T-helper 2 cell treated with Interferon-gamma antibody and Interleukin-4, amounts not matched to agents 5 μg/mL and 100 μg/mL, for 36 hours (primary cell): ENCODE measurements at regions not wholly inside any gene's neighbourhood (a gene's known extent, or its start where the extent isn't known, plus 50 kb on each side); places are given as distances from the start of the nearest gene placed in this dataset.

ENCODE experiments used
- DNase-seq: peaks from one replicate; pipeline ENCODE4 v3.0.0; 2021; ENCODE audit warnings: low spot score
- H3K27ac Mint-ChIP-seq: one replicate; pipeline ENCODE4 v1.8.0; 2021; ENCODE audit warnings: mild to moderate bottlenecking, mixed read lengths
- H3K27me3 Mint-ChIP-seq: one replicate; pipeline ENCODE4 v1.8.0; 2021; ENCODE audit warnings: low read depth, mixed read lengths
- H3K36me3 Mint-ChIP-seq: one replicate; pipeline ENCODE4 v1.8.0; 2021; ENCODE audit warnings: low read depth, mixed read lengths
- H3K4me1 Mint-ChIP-seq: one replicate; pipeline ENCODE4 v1.8.0; 2021; ENCODE audit warnings: low read depth, mixed read lengths
- H3K4me3 Mint-ChIP-seq: one replicate; pipeline ENCODE4 v1.8.0; 2022; ENCODE audit warnings: mild to moderate bottlenecking, moderate library complexity, mixed read lengths
- H3K9me3 Mint-ChIP-seq: one replicate; pipeline ENCODE4 v1.8.0; 2021; ENCODE audit warnings: mixed read lengths

DNA sequence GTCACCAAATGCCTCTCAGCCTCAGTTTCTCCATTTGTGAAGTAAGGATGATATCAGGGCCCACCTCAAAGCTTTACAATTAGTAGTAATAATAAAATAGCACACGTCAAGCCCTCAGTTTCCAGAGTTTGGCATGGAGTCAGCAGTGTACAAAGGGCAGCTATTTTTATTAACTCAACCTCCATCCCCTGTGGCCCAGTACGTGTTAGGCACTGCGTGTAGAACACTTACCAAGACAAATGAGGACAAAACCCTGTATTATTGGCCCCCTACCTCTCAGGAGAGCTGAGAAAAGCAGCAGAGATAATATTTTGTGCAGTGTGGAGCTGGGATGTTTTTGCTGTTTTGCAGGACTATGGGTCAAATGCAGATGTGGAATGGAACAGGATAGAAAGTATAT is 280.8 kb downstream of the C12orf75 start:
- Mint-ChIP-seq H3K4me3 (no peak overlapping the region), H3K9me3 (no peaks in the 10 kb centered on the region), H3K4me1 (no peaks in the 10 kb centered on the region), H3K27me3 (peaks cover 2% of the 10 kb centered on the region), H3K27ac (no peak overlapping the region), H3K36me3 (no peaks in the 10 kb centered on the region)
- DNase-seq: no peak

DNA sequence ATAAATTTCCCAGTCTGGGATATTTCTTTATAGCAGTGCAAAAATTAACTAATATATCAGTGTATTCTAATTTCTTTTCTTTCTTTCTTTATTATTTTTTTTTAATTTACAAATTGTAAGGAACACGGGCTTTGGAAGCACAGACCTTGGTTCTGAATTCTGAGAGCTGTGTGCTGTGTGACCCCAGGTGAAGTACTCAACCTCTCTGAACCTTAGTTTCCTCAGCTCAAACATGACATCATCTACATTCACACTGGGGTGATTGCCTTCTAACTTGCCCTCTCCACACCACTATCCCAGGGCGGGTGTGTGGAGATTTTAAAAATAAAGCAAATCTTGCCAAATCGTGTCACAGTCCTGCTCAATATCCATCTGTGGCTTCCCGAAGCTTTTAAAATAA is 282.8 kb downstream of the C12orf75 start:
- H3K36me3 Mint-ChIP-seq: no peaks in the 10 kb centered on the region
- H3K27me3 Mint-ChIP-seq: peaks cover 2% of the 10 kb centered on the region
- no peak for DNase-seq
- H3K9me3 Mint-ChIP-seq: no peaks in the 10 kb centered on the region
- H3K4me1 Mint-ChIP-seq: no peaks in the 10 kb centered on the region
- H3K27ac Mint-ChIP-seq: no peak overlapping the region
- no peak overlapping the region for H3K4me3 Mint-ChIP-seq

DNA sequence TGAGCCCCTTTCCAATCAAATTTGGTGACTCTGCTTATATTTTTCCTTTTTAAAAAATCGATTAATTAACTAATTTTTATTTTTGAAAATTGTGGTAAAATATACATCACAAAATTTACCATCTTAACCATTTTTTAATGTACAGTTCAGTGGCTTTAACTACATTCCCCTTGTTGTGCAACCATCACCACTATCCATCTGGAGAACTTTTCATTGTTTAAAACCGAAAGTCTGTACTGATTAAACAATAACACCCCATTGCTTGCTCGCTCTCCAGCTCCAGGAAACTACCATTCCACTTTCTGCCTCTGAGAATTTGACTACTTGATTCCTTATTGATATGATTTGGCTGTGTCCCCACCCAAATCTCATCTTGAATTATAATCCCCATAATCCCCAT is 283.4 kb downstream of the C12orf75 start:
- H3K27ac Mint-ChIP-seq: no peak overlapping the region
- H3K36me3 Mint-ChIP-seq: no peaks in the 10 kb centered on the region

DNA sequence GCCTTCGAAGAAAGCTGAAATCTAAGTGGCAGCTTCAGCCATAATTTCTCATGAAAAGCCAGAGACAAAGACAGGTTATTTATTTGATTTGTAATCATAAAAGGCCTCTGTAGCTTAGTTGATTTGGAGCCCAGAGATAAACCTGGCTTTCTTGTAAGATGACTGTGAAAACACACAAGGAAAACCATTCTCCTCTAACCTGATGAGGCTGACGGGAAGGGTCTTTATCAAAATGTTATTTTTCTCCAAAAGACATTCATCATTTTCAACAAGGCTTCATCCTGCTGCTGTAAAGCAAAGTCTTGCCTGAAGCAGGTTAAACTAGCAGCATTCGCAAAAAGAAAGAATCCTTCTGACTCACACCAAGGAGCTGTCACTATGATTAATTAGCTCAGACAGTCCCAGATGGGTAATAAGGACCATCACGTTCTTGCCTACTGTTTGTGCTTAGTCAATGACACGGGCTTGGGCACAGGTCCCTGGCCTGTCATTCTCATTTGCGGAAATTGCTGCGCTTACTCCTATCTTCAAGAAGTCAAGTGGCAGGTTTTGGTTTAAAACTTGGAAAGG is 286.6 kb downstream of the C12orf75 start:
- Mint-ChIP-seq H3K27ac (no peak overlapping the region), H3K9me3 (no peaks in the 10 kb centered on the region)
- no peak for DNase-seq

More for the DNA sequence above, 283.4 kb downstream of the C12orf75 start:
- Mint-ChIP-seq H3K9me3 (no peaks in the 10 kb centered on the region), H3K4me1 (no peaks in the 10 kb centered on the region), H3K27me3 (peaks cover 2% of the 10 kb centered on the region), H3K4me3 (no peak overlapping the region)
- no peak for DNase-seq

DNA sequence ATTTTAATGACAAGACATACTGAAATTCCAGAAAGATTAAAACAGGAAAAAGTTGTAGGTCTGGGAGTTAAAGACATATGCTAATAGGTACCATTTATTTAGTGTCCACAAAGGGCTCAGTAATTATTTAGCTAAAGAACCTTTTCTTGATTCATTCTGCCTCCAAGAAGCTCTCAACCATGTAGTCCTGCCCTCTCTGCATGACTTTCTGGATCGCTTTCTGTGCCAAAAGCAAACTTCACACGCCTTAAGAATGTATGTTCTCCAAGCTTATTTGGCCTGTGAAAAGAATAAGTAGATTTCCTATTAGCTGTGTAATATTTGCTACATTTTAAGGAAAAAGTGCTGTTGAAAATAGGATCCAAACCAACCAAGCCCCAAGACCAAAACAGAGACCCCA is 291.7 kb downstream of the C12orf75 start:
- no peaks in the 10 kb centered on the region for H3K4me1 Mint-ChIP-seq

More for the DNA sequence above, 286.6 kb downstream of the C12orf75 start:
- Mint-ChIP-seq H3K4me1 (no peaks in the 10 kb centered on the region), H3K36me3 (no peaks in the 10 kb centered on the region), H3K4me3 (no peak overlapping the region), H3K27me3 (peaks cover 4% of the 10 kb centered on the region)

DNA sequence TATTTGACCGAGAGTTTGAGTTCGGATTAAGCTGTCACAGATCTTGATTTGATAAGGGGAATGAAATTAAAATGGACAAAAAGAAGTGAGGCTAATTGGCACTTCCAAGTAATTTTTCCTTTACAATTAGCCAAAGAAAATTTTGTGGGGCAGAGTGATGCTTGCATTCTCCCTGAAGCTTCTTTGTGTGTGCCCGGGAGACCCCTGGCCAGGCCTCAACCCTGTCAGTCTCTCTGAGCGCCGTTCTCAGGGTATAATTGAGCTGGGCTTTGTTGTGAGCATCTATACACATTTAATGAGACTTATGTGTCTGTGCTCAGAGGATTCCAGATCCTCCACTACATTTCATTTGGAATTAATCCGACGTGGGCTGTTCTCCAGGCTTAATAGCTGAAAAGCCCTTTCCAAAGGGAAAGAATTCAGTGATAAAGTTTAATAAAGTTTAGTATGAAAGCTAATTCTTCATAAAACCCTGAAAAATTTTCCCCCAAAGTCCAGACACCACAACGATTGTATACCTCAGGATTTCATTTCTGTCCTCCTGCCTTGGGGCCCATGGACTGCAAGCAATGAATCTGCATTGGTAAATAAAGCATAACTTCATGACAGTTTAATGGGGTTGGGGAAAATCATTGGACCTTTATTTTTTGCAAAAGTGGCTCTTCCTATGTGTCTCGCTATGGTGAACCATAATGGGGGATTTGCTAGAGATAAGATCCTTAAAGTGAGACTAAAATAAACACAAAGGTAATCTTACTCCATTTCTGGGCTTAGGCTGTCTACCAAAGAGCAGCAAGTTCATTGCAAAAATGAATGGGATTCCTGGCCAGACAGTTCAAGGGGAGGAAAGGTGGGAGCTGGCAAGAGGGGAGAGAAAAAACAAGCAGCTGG is 292.6 kb downstream of the C12orf75 start:
- H3K27ac Mint-ChIP-seq: no peak overlapping the region
- H3K36me3 Mint-ChIP-seq: no peaks in the 10 kb centered on the region
- no peaks in the 10 kb centered on the region for H3K4me1 Mint-ChIP-seq
- no peak overlapping the region for H3K4me3 Mint-ChIP-seq
- peaks cover 2% of the 10 kb centered on the region for H3K27me3 Mint-ChIP-seq
- H3K9me3 Mint-ChIP-seq: no peaks in the 10 kb centered on the region
- DNase-seq: no peak

More for the DNA sequence above, 291.7 kb downstream of the C12orf75 start:
- no peaks in the 10 kb centered on the region for H3K9me3 Mint-ChIP-seq
- DNase-seq: no peak
- no peak overlapping the region for H3K27ac Mint-ChIP-seq
- no peak overlapping the region for H3K4me3 Mint-ChIP-seq
- H3K27me3 Mint-ChIP-seq: peaks cover 2% of the 10 kb centered on the region
- no peaks in the 10 kb centered on the region for H3K36me3 Mint-ChIP-seq

DNA sequence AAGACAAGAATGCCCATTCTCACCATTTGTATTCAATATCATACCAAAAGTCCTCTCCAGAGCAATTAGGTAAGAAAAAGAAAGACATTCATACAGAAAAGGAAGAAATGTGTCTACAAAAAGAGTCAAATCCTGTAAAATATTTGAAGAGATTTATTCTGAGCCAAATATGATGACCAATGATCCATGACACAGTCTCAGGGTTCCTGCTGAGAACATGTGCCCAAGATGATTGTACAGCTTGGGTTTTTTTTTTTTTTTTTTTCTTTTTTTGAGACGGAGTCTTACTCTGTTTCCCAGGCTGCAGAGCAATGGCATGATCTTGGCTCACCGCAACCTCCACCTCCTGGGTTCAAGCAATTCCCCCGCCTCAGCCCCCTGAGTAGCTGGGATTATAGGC is 296.2 kb downstream of the C12orf75 start:
- Mint-ChIP-seq H3K9me3 (no peaks in the 10 kb centered on the region), H3K36me3 (no peaks in the 10 kb centered on the region)
- DNase-seq: no peak

DNA sequence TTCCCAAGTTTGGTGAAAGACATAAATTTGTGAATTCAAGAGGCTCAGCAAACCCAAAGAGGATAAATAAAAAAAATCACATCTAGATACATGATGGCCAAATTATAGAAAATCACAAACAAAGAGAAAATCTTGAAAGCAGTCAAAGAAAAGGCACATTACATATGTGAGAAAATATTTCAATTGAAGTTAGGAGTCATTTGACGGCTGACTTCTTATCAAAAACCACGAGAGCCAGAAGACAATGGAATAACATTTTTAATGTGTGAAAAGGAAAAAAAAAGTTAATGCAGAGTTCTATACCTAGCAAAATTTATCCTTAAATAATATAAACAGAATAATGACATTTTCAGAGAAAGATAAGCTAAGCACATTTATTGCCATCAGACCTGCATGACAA is 307.0 kb downstream of the C12orf75 start:
- Mint-ChIP-seq H3K4me1 (no peaks in the 10 kb centered on the region), H3K27me3 (no peaks in the 10 kb centered on the region), H3K9me3 (peaks cover 5% of the 10 kb centered on the region), H3K36me3 (no peaks in the 10 kb centered on the region), H3K4me3 (no peak overlapping the region), H3K27ac (no peak overlapping the region)
- DNase-seq: no peak

More for the DNA sequence above, 296.2 kb downstream of the C12orf75 start:
- H3K4me1 Mint-ChIP-seq: no peaks in the 10 kb centered on the region
- H3K4me3 Mint-ChIP-seq: no peak overlapping the region
- no peaks in the 10 kb centered on the region for H3K27me3 Mint-ChIP-seq
- H3K27ac Mint-ChIP-seq: no peak overlapping the region

DNA sequence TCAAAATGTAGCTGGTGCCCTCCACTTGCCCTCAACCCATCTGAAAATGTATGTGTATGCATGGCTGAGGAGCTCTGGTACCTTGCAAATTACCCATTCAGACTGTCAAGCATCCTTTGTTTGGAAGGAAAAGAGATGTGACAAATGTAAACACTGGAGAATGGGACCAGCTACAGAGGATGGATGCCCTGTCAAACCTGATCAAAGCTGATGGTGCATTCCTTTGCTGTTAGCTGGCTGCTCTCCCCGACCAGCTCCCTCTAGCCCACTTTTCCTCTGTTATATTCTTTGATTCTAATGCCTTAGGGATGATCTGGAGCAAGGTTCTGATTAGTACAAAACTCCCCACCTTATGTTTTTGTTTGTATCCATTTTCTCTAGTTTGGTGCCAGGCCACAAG is 310.3 kb downstream of the C12orf75 start:
- Mint-ChIP-seq H3K27me3 (no peaks in the 10 kb centered on the region), H3K27ac (no peak overlapping the region)

DNA sequence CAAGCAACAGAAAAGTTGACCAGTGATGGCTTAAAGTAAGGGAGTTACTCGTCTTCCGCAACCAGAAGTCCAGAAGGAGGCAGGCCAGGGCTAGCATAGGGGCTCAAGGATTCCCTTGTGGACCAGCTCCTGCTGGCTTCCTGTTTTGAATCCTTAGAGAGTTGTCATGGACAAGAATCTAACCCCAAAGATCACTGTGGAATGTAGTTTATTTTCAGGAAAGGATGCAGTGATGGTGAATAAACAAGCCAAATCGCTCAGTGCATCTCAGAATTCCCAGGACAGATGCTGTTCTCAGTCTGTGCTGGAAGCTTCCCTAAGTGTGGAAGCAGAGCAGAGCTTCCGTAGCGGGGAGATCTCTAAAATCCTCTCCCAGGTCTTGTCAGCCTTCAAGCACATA is 311.3 kb downstream of the C12orf75 start:
- Mint-ChIP-seq H3K9me3 (peaks cover 5% of the 10 kb centered on the region), H3K27me3 (no peaks in the 10 kb centered on the region), H3K36me3 (no peaks in the 10 kb centered on the region), H3K27ac (no peak overlapping the region), H3K4me1 (no peaks in the 10 kb centered on the region), H3K4me3 (no peak overlapping the region)
- DNase-seq: no peak

More for the DNA sequence above, 310.3 kb downstream of the C12orf75 start:
- H3K9me3 Mint-ChIP-seq: peaks cover 5% of the 10 kb centered on the region
- H3K36me3 Mint-ChIP-seq: no peaks in the 10 kb centered on the region
- no peak overlapping the region for H3K4me3 Mint-ChIP-seq
- DNase-seq: no peak
- H3K4me1 Mint-ChIP-seq: no peaks in the 10 kb centered on the region

DNA sequence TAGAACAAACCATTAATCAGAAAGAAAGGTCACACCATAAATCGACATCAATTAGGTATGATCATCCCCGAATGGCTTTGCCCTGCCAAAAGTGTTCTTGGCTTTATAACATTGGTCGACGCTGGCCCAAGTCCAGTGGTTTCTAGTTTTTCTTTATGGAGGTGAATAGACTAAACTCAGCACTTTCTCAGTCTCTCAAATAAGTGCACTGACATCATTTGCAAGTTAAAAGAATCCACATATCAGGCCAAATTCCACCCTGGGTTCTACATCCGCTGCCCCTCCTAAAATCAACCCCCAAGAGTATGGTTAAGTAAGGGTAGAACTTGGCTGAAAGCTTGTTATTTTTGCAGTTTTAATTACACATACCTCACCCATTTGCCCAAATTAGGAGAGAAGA is 314.3 kb downstream of the C12orf75 start:
- H3K4me3 Mint-ChIP-seq: no peak overlapping the region
- no peaks in the 10 kb centered on the region for H3K4me1 Mint-ChIP-seq
- H3K27ac Mint-ChIP-seq: no peak overlapping the region
- H3K27me3 Mint-ChIP-seq: no peaks in the 10 kb centered on the region
- no peak for DNase-seq
- no peaks in the 10 kb centered on the region for H3K9me3 Mint-ChIP-seq
- no peaks in the 10 kb centered on the region for H3K36me3 Mint-ChIP-seq

DNA sequence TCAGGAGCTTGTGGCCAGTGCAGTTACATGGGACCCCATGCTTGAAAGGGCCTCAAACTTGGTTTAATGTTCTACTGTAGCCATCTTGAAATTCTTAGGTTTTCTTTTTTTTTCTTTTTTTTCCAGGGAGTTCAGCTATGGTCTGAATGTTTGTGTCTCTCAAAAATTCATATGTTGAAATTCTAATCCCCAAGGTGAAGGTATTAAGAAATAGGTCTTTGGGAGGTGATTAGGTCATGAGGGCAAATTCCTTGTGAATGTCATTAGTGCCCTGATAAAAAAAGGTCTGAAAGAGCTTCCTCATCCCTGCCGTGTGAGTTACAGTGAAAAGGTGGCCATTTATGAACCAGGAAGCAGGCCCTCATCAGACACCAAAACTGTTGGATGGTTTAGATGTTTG is 324.1 kb downstream of the C12orf75 start:
- H3K9me3 Mint-ChIP-seq: no peaks in the 10 kb centered on the region

DNA sequence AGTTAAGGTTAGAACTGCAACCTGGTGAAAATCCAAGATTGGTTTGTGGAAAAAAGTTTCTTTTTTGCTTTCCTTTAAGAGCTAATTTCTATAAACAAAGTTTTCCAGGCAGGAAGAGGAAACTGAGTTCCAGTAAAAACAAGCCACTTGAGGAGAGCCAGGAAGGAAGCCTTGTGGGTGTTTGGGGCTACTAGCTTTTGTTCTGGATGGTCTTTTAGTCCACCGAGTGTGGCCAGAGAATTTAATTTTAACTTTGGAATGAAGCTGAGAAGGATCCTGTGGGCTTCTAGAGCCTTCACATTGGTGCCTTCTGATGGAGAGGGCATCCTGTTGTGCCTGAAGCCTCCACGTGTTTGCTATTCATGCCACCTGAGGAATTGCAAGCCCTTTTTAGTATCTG is 327.9 kb downstream of the C12orf75 start:
- Mint-ChIP-seq H3K27ac (no peak overlapping the region), H3K4me1 (no peaks in the 10 kb centered on the region), H3K36me3 (no peaks in the 10 kb centered on the region), H3K9me3 (no peaks in the 10 kb centered on the region), H3K27me3 (no peaks in the 10 kb centered on the region), H3K4me3 (no peak overlapping the region)
- DNase-seq: no peak

More for the DNA sequence above, 324.1 kb downstream of the C12orf75 start:
- DNase-seq: no peak
- H3K27me3 Mint-ChIP-seq: no peaks in the 10 kb centered on the region
- H3K27ac Mint-ChIP-seq: no peak overlapping the region
- H3K4me1 Mint-ChIP-seq: no peaks in the 10 kb centered on the region
- H3K4me3 Mint-ChIP-seq: no peak overlapping the region
- no peaks in the 10 kb centered on the region for H3K36me3 Mint-ChIP-seq

DNA sequence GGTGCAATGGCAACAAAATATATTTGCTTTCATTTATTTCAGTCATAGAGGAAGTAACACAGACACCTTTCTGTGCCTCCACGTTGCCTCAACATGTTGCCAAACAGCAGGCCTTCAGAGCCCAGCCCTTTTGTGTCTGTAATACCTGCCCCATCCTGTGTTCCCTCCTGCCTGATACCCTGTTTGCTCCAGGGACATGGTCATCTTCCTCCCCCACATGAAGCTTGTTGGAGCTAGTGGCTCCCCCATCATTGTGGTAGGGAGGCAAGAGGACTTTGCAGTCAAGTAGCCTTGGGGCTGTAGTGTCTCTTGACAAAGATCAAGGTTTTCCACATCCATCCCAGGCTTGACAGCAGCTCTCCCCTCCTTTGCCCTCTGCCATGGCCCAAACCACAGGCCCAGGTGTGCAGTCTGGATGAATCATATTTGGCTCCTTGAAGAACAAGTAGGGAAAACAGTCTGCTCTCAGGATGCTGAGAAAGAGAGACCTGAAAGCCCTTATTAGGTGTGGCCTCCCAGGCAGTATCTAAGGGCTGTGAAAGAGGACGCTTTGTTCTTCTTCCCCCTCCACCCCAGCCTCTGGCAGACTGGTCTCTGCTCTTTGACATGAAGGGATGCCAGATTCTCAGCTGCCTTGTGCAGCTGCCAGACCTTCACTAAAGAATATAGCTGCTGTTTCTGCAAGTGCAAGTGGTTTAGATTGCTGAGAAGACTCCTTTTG is 329.0 kb downstream of the C12orf75 start:
- H3K9me3 Mint-ChIP-seq: no peaks in the 10 kb centered on the region
- no peak overlapping the region for H3K4me3 Mint-ChIP-seq
- H3K27ac Mint-ChIP-seq: no peak overlapping the region
- no peaks in the 10 kb centered on the region for H3K36me3 Mint-ChIP-seq
- no peaks in the 10 kb centered on the region for H3K4me1 Mint-ChIP-seq
- no peak for DNase-seq
- H3K27me3 Mint-ChIP-seq: no peaks in the 10 kb centered on the region
